A673 (cell line): ENCODE measurements at regions not wholly inside any gene's neighbourhood (a gene's known extent, or its start where the extent isn't known, plus 50 kb on each side); places are given as distances from the start of the nearest gene placed in this dataset.
A peak's percentile ranks its signal among the peaks of the same experiment; 100 is the strongest.
"Not testable (repeated sequence)": the region's sequence is repeated elsewhere in the genome, so short reads cannot be mapped to it uniquely, and the experiment has no call there.

Source experiments
- BruUV-seq: library from RNA; stranded (reverse); fragments of 400-500 nt; replicated peaks from 2 replicates; lab custom pipeline; 2021; lab: Mats Ljungman, UMichigan
- CTCF ChIA-PET: fragments of 300-600 bp; sonication (Branson Sonifier 250); formaldehyde crosslinking; loops from one replicate; lab custom pipeline; 2022; ENCODE audit warnings: antibody characterized with exemption; lab: Charles Lee
- POLR2A ChIA-PET: fragments of 300-600 bp; sonication (Branson Sonifier 250); formaldehyde crosslinking; loops from one replicate; lab custom pipeline; 2022; ENCODE audit warnings: antibody characterized with exemption; ENCODE audit not compliant: low non-redundant PET; lab: Charles Lee
- DNase-seq: peaks from one replicate; pipeline ENCODE4 v3.0.0-alpha.2; 2015; ENCODE audit warnings: low spot score
- H3K27ac ChIP-seq: fragments of 200-600 bp; sonication (generic); 2 replicates; pipeline ENCODE4 v1.5.1; 2016; ENCODE audit warnings: mixed run types, low read depth, mild to moderate bottlenecking, mixed read lengths, antibody characterized with exemption, low read length; ENCODE audit not compliant: poor library complexity, severe bottlenecking
- H3K27me3 ChIP-seq: fragments of 200-600 bp; sonication (generic); replicated peaks from 2 replicates; pipeline ENCODE4 v1.6.1; 2017; ENCODE audit warnings: mixed run types, low read depth, mild to moderate bottlenecking, mixed read lengths, antibody characterized with exemption, low read length; ENCODE audit not compliant: insufficient read depth, poor library complexity
- H3K36me3 ChIP-seq: fragments of 200-600 bp; sonication (generic); 2 replicates; pipeline ENCODE4 v1.6.1; 2016; ENCODE audit warnings: mixed run types, mild to moderate bottlenecking, mixed read lengths, antibody characterized with exemption, low read length; ENCODE audit not compliant: insufficient read depth, poor library complexity, severe bottlenecking
- H3K4me1 ChIP-seq: fragments of 200-600 bp; sonication (generic); 2 replicates; pipeline ENCODE4 v1.6.1; 2017; ENCODE audit warnings: mixed run types, mild to moderate bottlenecking, mixed read lengths, antibody characterized with exemption, low read length; ENCODE audit not compliant: insufficient read depth, poor library complexity, severe bottlenecking
- H3K4me3 ChIP-seq: fragments of 200-600 bp; sonication (generic); 2 replicates; pipeline ENCODE4 v1.5.1; 2016; ENCODE audit warnings: low read depth, mixed run types, mild to moderate bottlenecking, mixed read lengths, low read length; ENCODE audit not compliant: poor library complexity, severe bottlenecking
- H3K9me3 ChIP-seq: fragments of 200-600 bp; sonication (generic); 2 replicates; pipeline ENCODE4 v1.6.1; 2016; ENCODE audit warnings: mixed run types, low read depth, mild to moderate bottlenecking, mixed read lengths, antibody characterized with exemption, low read length; ENCODE audit not compliant: poor library complexity, severe bottlenecking
- CTCF ChIP-seq: fragments of 300-800, 200-600 bp; sonication (generic); conservative IDR thresholded peaks from 2 replicates; pipeline ENCODE4 v1.5.1; 2017; ENCODE audit warnings: low read depth, mild to moderate bottlenecking, antibody characterized with exemption, low read length, moderate library complexity, mixed read lengths
- EZH2 ChIP-seq: fragments of 200-600 bp; sonication (generic); IDR thresholded peaks from 2 replicates; pipeline ENCODE4 v1.6.1; 2017; ENCODE audit warnings: borderline replicate concordance, low read depth, mild to moderate bottlenecking, mixed read lengths, antibody characterized with exemption, low read length; ENCODE audit not compliant: poor library complexity, severe bottlenecking
- intact Hi-C: fragments of 100-400 bp; cut with micrococcal nuclease; formaldehyde crosslinking; loops from one replicate; pipeline ENCODE4 v1.10.0; 2022; ENCODE audit not compliant: unreplicated experiment

- POLR2A ChIA-PET = not testable (repeated sequence)
Observed at GRCh38 chr2:132068407-132068806, 93.3 kb downstream of the ANKRD30BL start.

GRCh38 chr2:132065391-132065790 lies 96.4 kb downstream of the ANKRD30BL start:
- BruUV-seq, H3K27ac ChIP-seq, H3K4me3 ChIP-seq, H3K27me3 ChIP-seq, intact Hi-C loops, CTCF ChIA-PET, H3K9me3 ChIP-seq, POLR2A ChIA-PET, H3K36me3 ChIP-seq, H3K4me1 ChIP-seq: not testable (repeated sequence)
- DNase-seq = peak; percentile 3

More at GRCh38 chr2:132068407-132068806, 93.3 kb downstream of the ANKRD30BL start:
- H3K27me3 ChIP-seq, CTCF ChIA-PET, H3K27ac ChIP-seq, H3K36me3 ChIP-seq, BruUV-seq, H3K4me3 ChIP-seq, H3K4me1 ChIP-seq, DNase-seq, intact Hi-C loops, H3K9me3 ChIP-seq: not testable (repeated sequence)

- DNase-seq, H3K4me3 ChIP-seq, CTCF ChIA-PET, BruUV-seq, H3K4me1 ChIP-seq, POLR2A ChIA-PET, intact Hi-C loops, H3K9me3 ChIP-seq, H3K27ac ChIP-seq, H3K36me3 ChIP-seq: not testable (repeated sequence)
- peaks cover 38% of the 10 kb centered on the region for H3K27me3 ChIP-seq
Observed at GRCh38 chr2:132039609-132040236, 122.0 kb downstream of the ANKRD30BL start.

- peaks cover 38% of the 10 kb centered on the region for H3K27me3 ChIP-seq
- CTCF ChIA-PET, H3K36me3 ChIP-seq, DNase-seq, H3K9me3 ChIP-seq, POLR2A ChIA-PET, H3K27ac ChIP-seq, BruUV-seq, H3K4me1 ChIP-seq, intact Hi-C loops: not testable (repeated sequence)
- peak overlapping the region; percentile 43 for H3K4me3 ChIP-seq
Observed at GRCh38 chr2:132038883-132039235, 122.9 kb downstream of the ANKRD30BL start.

- Histone ChIP-seq H3K9me3 (no peaks in the 10 kb centered on the region), H3K27ac (no peak overlapping the region), H3K4me3 (peak overlapping the region; percentile 43), H3K36me3 (no peaks in the 10 kb centered on the region), H3K27me3 (peaks cover 38% of the 10 kb centered on the region), H3K4me1 (no peaks in the 10 kb centered on the region)
- DNase-seq = no peak
- ChIA-PET POLR2A (no interaction called here), CTCF (no interaction called here)
- BruUV-seq = no TSS peak
- intact Hi-C loops = no loop called here
- no peak for TF ChIP-seq CTCF
- TF ChIP-seq EZH2 = peak; percentile 100
Observed at GRCh38 chr2:132038179-132038882, 123.4 kb downstream of the ANKRD30BL start.
